ENCODE measurements at regions not wholly inside any gene's neighbourhood (a gene's known extent, or its start where the extent isn't known, plus 50 kb on each side); places are given as distances from the start of the nearest gene placed in this dataset.

DNA sequence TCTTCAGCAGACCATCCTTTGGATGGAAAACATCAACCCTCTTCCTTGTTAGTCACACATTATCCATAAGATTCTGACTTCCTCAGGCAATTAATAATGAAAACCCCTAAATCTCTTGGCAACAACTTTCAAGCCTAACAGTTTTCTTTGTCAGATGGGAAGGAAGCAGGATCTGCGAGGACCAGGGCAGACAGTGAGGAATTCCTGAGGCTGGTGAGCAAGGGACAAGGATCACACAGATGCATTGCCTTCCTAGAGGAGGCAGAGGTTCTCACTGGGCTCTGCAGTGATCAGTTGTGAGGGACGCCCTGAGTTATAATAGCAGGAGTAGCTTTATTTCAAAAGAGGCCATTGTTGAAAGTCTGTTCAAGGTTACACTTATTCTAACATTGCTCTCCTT is 195.4 kb downstream of the SLIT2 start:
- Histone ChIP-seq H3K4me3 (ENCODE audit: low read depth in 2 of 2, low read length in 2 of 2) (no peak overlapping the region), H3K27ac (ENCODE audit: low read length) (no peak overlapping the region), H3K4me1 (ENCODE audit: control insufficient read depth, insufficient read depth, low read length) (no peaks in the 10 kb centered on the region), H3K27me3 (ENCODE audit: control insufficient read depth, insufficient read depth, low read length) (no peaks in the 10 kb centered on the region), H3K9me3 (ENCODE audit: control insufficient read depth, insufficient read depth, low read depth, low read length) (no peaks in the 10 kb centered on the region), H3K36me3 (ENCODE audit: control insufficient read depth, insufficient read depth, low read length) (no peaks in the 10 kb centered on the region; the same call in 1 of the 2 replicates)
- in situ Hi-C loops (cut with HindIII; ENCODE audit: low pct_unique_long_range_greater_than_20kb, low sequenced_read_pairs) = no loop called here
- ATAC-seq = no peak
- intact Hi-C loops (cut with micrococcal nuclease; ENCODE audit: unreplicated experiment) = no loop called here
- TF ChIP-seq, protein P1, sequence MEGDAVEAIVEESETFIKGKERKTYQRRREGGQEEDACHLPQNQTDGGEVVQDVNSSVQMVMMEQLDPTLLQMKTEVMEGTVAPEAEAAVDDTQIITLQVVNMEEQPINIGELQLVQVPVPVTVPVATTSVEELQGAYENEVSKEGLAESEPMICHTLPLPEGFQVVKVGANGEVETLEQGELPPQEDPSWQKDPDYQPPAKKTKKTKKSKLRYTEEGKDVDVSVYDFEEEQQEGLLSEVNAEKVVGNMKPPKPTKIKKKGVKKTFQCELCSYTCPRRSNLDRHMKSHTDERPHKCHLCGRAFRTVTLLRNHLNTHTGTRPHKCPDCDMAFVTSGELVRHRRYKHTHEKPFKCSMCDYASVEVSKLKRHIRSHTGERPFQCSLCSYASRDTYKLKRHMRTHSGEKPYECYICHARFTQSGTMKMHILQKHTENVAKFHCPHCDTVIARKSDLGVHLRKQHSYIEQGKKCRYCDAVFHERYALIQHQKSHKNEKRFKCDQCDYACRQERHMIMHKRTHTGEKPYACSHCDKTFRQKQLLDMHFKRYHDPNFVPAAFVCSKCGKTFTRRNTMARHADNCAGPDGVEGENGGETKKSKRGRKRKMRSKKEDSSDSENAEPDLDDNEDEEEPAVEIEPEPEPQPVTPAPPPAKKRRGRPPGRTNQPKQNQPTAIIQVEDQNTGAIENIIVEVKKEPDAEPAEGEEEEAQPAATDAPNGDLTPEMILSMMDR (IDR thresholded peaks at IDR 0.05) = no peak
- TF ChIP-seq POLR2AphosphoS5 (IDR thresholded peaks at IDR 0.05; ENCODE audit: low read depth, low read length) (no peak), SIN3A (IDR thresholded peaks at IDR 0.05; ENCODE audit: borderline replicate concordance, insufficient read depth, low read depth, low read length) (no peak)
- no peak for DNase-seq (ENCODE audit: low read depth, low spot score)
- CTCF ChIA-PET = no interaction called here
- POLR2A ChIA-PET = no interaction called here
- BruUV-seq (replicated peaks) = no TSS peak

DNA sequence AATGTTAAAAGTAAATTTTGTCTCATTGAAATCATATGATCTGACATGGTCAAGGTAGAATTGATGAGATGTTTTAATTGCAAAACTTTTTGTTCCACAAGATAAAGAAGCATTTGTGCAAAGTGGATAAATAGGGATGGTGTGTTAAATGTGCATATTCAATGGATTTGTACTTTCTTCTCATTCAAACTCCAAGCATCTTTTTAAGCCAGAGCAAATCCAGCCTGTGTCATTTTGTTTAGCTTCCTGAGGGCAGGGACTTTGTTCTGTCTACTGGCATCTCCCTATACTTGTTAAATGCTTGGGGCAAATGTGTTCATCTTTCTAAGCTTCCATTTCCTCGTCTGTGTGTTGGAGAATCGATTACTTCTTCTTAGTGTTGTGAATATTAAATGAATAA is 200.3 kb downstream of the SLIT2 start:
- CTCF ChIA-PET = no interaction called here
- intact Hi-C loops (cut with micrococcal nuclease; ENCODE audit: unreplicated experiment) = no loop called here

DNA sequence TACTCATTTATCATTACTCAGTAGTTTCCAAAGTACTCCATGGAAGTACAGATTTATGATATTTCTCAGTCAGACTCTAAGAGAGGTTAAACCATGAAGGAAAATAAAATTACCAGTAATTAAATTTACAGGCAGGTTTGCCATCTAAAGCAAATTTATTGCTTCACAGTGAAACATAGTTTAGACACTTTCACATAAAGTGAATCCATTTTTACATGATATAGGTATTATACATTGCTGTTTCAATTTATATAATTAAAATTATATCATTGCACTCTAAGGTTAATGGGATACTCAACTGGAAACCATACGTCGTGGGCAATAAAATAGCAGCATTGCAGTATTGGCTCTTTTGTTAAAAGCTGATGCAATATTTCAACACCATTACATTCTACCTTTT is 202.8 kb downstream of the SLIT2 start:
- H3K4me3 ChIP-seq (ENCODE audit: low read depth in 2 of 2, low read length in 2 of 2) = no peak overlapping the region
- TF ChIP-seq, protein P2, sequence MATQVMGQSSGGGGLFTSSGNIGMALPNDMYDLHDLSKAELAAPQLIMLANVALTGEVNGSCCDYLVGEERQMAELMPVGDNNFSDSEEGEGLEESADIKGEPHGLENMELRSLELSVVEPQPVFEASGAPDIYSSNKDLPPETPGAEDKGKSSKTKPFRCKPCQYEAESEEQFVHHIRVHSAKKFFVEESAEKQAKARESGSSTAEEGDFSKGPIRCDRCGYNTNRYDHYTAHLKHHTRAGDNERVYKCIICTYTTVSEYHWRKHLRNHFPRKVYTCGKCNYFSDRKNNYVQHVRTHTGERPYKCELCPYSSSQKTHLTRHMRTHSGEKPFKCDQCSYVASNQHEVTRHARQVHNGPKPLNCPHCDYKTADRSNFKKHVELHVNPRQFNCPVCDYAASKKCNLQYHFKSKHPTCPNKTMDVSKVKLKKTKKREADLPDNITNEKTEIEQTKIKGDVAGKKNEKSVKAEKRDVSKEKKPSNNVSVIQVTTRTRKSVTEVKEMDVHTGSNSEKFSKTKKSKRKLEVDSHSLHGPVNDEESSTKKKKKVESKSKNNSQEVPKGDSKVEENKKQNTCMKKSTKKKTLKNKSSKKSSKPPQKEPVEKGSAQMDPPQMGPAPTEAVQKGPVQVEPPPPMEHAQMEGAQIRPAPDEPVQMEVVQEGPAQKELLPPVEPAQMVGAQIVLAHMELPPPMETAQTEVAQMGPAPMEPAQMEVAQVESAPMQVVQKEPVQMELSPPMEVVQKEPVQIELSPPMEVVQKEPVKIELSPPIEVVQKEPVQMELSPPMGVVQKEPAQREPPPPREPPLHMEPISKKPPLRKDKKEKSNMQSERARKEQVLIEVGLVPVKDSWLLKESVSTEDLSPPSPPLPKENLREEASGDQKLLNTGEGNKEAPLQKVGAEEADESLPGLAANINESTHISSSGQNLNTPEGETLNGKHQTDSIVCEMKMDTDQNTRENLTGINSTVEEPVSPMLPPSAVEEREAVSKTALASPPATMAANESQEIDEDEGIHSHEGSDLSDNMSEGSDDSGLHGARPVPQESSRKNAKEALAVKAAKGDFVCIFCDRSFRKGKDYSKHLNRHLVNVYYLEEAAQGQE (IDR thresholded peaks at IDR 0.05; ENCODE audit: insufficient read depth in 1 of 2, low read depth in 2 of 2, low read length in 1 of 2) = no peak
- no peak for TF ChIP-seq POLR2AphosphoS5 (IDR thresholded peaks at IDR 0.05; ENCODE audit: low read depth, low read length)
- no peak for TF ChIP-seq SIN3A (IDR thresholded peaks at IDR 0.05; ENCODE audit: borderline replicate concordance, insufficient read depth, low read depth, low read length)
- TF ChIP-seq TCF7L2 (IDR thresholded peaks at IDR 0.05; ENCODE audit: low read depth, low read length) = no peak
- TF ChIP-seq, protein P1 (IDR thresholded peaks at IDR 0.05) = no peak
- H3K36me3 ChIP-seq (ENCODE audit: control insufficient read depth, insufficient read depth, low read length) = no peaks in the 10 kb centered on the region; the same call in 1 of the 2 replicates
- ATAC-seq (no peak), DNase-seq (ENCODE audit: low read depth, low spot score) (no peak)
- H3K27ac ChIP-seq (ENCODE audit: low read length) = no peak overlapping the region
- CTCF ChIA-PET = no interaction called here
- intact Hi-C loops (cut with micrococcal nuclease; ENCODE audit: unreplicated experiment) = no loop called here
- POLR2A ChIA-PET = no interaction called here
- no peaks in the 10 kb centered on the region for H3K4me1 ChIP-seq (ENCODE audit: control insufficient read depth, insufficient read depth, low read length)
- H3K27me3 ChIP-seq (ENCODE audit: control insufficient read depth, insufficient read depth, low read length) = no peaks in the 10 kb centered on the region
- in situ Hi-C loops (cut with HindIII; ENCODE audit: low pct_unique_long_range_greater_than_20kb, low sequenced_read_pairs) = no loop called here
- BruUV-seq (replicated peaks) = no TSS peak
- H3K9me3 ChIP-seq (ENCODE audit: control insufficient read depth, insufficient read depth, low read depth, low read length) = no peaks in the 10 kb centered on the region

More for the DNA sequence above, 200.3 kb downstream of the SLIT2 start:
- in situ Hi-C loops (cut with HindIII; ENCODE audit: low pct_unique_long_range_greater_than_20kb, low sequenced_read_pairs) = no loop called here
- no peaks in the 10 kb centered on the region; the same call in 1 of the 2 replicates for H3K36me3 ChIP-seq (ENCODE audit: control insufficient read depth, insufficient read depth, low read length)
- no TSS peak for BruUV-seq (replicated peaks)
- no peaks in the 10 kb centered on the region for H3K4me1 ChIP-seq (ENCODE audit: control insufficient read depth, insufficient read depth, low read length)
- ATAC-seq = no peak
- H3K9me3 ChIP-seq (ENCODE audit: control insufficient read depth, insufficient read depth, low read depth, low read length) = no peaks in the 10 kb centered on the region
- POLR2A ChIA-PET = no interaction called here
- no peak for DNase-seq (ENCODE audit: low read depth, low spot score)
- no peak overlapping the region for H3K4me3 ChIP-seq (ENCODE audit: low read depth in 2 of 2, low read length in 2 of 2)
- H3K27me3 ChIP-seq (ENCODE audit: control insufficient read depth, insufficient read depth, low read length) = no peaks in the 10 kb centered on the region
- TF ChIP-seq, protein P1 (IDR thresholded peaks at IDR 0.05) = no peak
- no peak overlapping the region for H3K27ac ChIP-seq (ENCODE audit: low read length)
